ENCODE measurements at regions not wholly inside any gene's neighbourhood (a gene's known extent, or its start where the extent isn't known, plus 50 kb on each side); places are given as distances from the start of the nearest gene placed in this dataset.

GRCh38 chr2:157991932-157992331 lies 109.7 kb upstream of the UPP2 start:
- TF ChIP-seq, protein P1, sequence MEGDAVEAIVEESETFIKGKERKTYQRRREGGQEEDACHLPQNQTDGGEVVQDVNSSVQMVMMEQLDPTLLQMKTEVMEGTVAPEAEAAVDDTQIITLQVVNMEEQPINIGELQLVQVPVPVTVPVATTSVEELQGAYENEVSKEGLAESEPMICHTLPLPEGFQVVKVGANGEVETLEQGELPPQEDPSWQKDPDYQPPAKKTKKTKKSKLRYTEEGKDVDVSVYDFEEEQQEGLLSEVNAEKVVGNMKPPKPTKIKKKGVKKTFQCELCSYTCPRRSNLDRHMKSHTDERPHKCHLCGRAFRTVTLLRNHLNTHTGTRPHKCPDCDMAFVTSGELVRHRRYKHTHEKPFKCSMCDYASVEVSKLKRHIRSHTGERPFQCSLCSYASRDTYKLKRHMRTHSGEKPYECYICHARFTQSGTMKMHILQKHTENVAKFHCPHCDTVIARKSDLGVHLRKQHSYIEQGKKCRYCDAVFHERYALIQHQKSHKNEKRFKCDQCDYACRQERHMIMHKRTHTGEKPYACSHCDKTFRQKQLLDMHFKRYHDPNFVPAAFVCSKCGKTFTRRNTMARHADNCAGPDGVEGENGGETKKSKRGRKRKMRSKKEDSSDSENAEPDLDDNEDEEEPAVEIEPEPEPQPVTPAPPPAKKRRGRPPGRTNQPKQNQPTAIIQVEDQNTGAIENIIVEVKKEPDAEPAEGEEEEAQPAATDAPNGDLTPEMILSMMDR (IDR thresholded peaks at IDR 0.05): no peak
- no peak for TF ChIP-seq ZFX (IDR thresholded peaks at IDR 0.05; ENCODE audit: borderline replicate concordance)
